ENCODE measurements at regions not wholly inside any gene's neighbourhood (a gene's known extent, or its start where the extent isn't known, plus 50 kb on each side); places are given as distances from the start of the nearest gene placed in this dataset.

- WGBS (ENCODE audit: insufficient coverage), result 85% methylated on average over 13 of the region's 13 CpGs
- Mint-ChIP-seq H3K9me3 (no peaks in the 10 kb centered on the region), H3K27me3 (ENCODE audit: low read depth in 2 of 2) (no peaks in the 10 kb centered on the region), H3K27ac (no peak overlapping the region), H3K4me1 (no peaks in the 10 kb centered on the region), H3K4me3 (no peak overlapping the region), H3K36me3 (no peaks in the 10 kb centered on the region)
- no peak for ATAC-seq
- no peak for TF ChIP-seq CTCF (IDR thresholded peaks at IDR 0.05)
- no peak overlapping the region for H3K27ac ChIP-seq (ENCODE audit: low read length)
- no peaks in the 10 kb centered on the region for H3K4me1 ChIP-seq (ENCODE audit: control insufficient read depth, insufficient read depth, low read length)
- H3K36me3 ChIP-seq (ENCODE audit: control insufficient read depth, insufficient read depth, low read length), result no peaks in the 10 kb centered on the region
- H3K9me3 ChIP-seq (ENCODE audit: control insufficient read depth, insufficient read depth, low read length), result no peaks in the 10 kb centered on the region
- no peaks in the 10 kb centered on the region for H3K27me3 ChIP-seq (ENCODE audit: control insufficient read depth, insufficient read depth, low read length)
- intact Hi-C loops (cut with micrococcal nuclease), result no loop called here
- no peak overlapping the region for H3K4me3 ChIP-seq (ENCODE audit: low read length)
- DNase-seq, result no peak
These were observed 345.2 kb upstream of the SHH start for GRCh38 chr7:156157409-156158012.

- H3K9me3 ChIP-seq (ENCODE audit: control insufficient read depth, insufficient read depth, low read length), result no peaks in the 10 kb centered on the region
- no peaks in the 10 kb centered on the region for H3K36me3 Mint-ChIP-seq
- no peaks in the 10 kb centered on the region for H3K4me1 ChIP-seq (ENCODE audit: control insufficient read depth, insufficient read depth, low read length)
- no peak overlapping the region for H3K27ac ChIP-seq (ENCODE audit: low read length)
- no peak overlapping the region for H3K4me3 ChIP-seq (ENCODE audit: low read length)
- no peak overlapping the region for H3K4me3 Mint-ChIP-seq
- ATAC-seq (peak in 1 of 3 donors; percentile 25), DNase-seq (peak in 1 of 2 donors; percentile 9)
- 80% methylated on average over 20 of the region's 20 CpGs for WGBS (ENCODE audit: insufficient coverage)
- TF ChIP-seq CTCF (IDR thresholded peaks at IDR 0.05), result no peak
- no peaks in the 10 kb centered on the region for H3K27me3 Mint-ChIP-seq (ENCODE audit: low read depth in 2 of 2)
- no peaks in the 10 kb centered on the region for H3K4me1 Mint-ChIP-seq
- no peaks in the 10 kb centered on the region for H3K9me3 Mint-ChIP-seq
- no peaks in the 10 kb centered on the region for H3K27me3 ChIP-seq (ENCODE audit: control insufficient read depth, insufficient read depth, low read length)
- no peak overlapping the region for H3K27ac Mint-ChIP-seq
- intact Hi-C loops (cut with micrococcal nuclease), result no loop called here
- H3K36me3 ChIP-seq (ENCODE audit: control insufficient read depth, insufficient read depth, low read length), result no peaks in the 10 kb centered on the region
These were observed 344.6 kb upstream of the SHH start for GRCh38 chr7:156156734-156157408.

- no peaks in the 10 kb centered on the region for H3K27me3 ChIP-seq (ENCODE audit: control insufficient read depth, insufficient read depth, low read length)
- Mint-ChIP-seq H3K27me3 (ENCODE audit: low read depth in 2 of 2) (no peaks in the 10 kb centered on the region), H3K36me3 (no peaks in the 10 kb centered on the region), H3K27ac (no peak overlapping the region), H3K9me3 (no peaks in the 10 kb centered on the region), H3K4me1 (no peaks in the 10 kb centered on the region), H3K4me3 (no peak overlapping the region)
- no peak overlapping the region for H3K27ac ChIP-seq (ENCODE audit: low read length)
- H3K4me1 ChIP-seq (ENCODE audit: control insufficient read depth, insufficient read depth, low read length), result no peaks in the 10 kb centered on the region
- no peak for DNase-seq
- H3K9me3 ChIP-seq (ENCODE audit: control insufficient read depth, insufficient read depth, low read length), result no peaks in the 10 kb centered on the region
- 84% methylated on average over 12 of the region's 12 CpGs for WGBS (ENCODE audit: insufficient coverage)
- no peaks in the 10 kb centered on the region for H3K36me3 ChIP-seq (ENCODE audit: control insufficient read depth, insufficient read depth, low read length)
- peak in 1 of 3 donors; percentile 36 for ATAC-seq
- TF ChIP-seq CTCF (IDR thresholded peaks at IDR 0.05), result no peak
- no peak overlapping the region for H3K4me3 ChIP-seq (ENCODE audit: low read length)
- intact Hi-C loops (cut with micrococcal nuclease), result no loop called here
These were observed 343.9 kb upstream of the SHH start for GRCh38 chr7:156155988-156156733.

All from natural killer cell (primary cell).